GM13976 (cell line): ENCODE measurements at regions not wholly inside any gene's neighbourhood (a gene's known extent, or its start where the extent isn't known, plus 50 kb on each side); places are given as distances from the start of the nearest gene placed in this dataset.
"Not testable (repeated sequence)": the region's sequence is repeated elsewhere in the genome, so short reads cannot be mapped to it uniquely, and the experiment has no call there.

Experiments used
- DNase-seq: peaks from one replicate; pipeline ENCODE4 v3.0.0; 2012; ENCODE audit warnings: low spot score
- in situ Hi-C: fragments of 300-500 bp; cut with MboI; formaldehyde crosslinking; loops from one replicate; pipeline ENCODE4 v1.12.0; 2022; ENCODE audit warnings: low sequenced_read_pairs, mixed read lengths, inconsistent platforms; ENCODE audit not compliant: unreplicated experiment
- TF ChIP-seq, protein P1 (sequence below): IDR thresholded peaks from 2 replicates; pipeline ENCODE4 v1.5.1; 2012; ENCODE audit warnings: borderline replicate concordance, mild to moderate bottlenecking; ENCODE audit not compliant: insufficient read depth; ENCODE audit errors: extremely low read depth, missing control alignments, control extremely low read depth

DNA sequence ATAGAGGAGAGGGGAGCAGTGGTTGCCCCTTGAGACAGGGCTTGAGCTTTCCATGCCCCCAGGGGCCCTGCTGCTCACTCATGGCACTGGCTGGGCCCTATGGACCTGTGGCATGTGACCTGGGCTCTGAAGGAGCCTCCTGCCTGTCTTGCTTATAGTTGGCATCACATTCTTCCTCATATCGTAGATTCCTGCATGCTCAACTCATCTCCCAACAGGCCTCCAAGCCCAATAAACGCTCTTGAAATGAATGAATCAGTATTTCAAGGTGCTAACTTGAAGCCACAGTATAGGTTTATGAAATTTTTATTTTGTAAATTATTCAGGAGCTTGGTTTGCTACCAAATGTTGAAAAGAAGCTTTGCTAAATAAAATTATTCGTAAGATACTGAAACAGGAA is 93.3 kb upstream of the SLC7A14 start:
- no peak for DNase-seq
- TF ChIP-seq, protein P1, sequence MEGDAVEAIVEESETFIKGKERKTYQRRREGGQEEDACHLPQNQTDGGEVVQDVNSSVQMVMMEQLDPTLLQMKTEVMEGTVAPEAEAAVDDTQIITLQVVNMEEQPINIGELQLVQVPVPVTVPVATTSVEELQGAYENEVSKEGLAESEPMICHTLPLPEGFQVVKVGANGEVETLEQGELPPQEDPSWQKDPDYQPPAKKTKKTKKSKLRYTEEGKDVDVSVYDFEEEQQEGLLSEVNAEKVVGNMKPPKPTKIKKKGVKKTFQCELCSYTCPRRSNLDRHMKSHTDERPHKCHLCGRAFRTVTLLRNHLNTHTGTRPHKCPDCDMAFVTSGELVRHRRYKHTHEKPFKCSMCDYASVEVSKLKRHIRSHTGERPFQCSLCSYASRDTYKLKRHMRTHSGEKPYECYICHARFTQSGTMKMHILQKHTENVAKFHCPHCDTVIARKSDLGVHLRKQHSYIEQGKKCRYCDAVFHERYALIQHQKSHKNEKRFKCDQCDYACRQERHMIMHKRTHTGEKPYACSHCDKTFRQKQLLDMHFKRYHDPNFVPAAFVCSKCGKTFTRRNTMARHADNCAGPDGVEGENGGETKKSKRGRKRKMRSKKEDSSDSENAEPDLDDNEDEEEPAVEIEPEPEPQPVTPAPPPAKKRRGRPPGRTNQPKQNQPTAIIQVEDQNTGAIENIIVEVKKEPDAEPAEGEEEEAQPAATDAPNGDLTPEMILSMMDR: no peak
- in situ Hi-C loops: no loop called here

DNA sequence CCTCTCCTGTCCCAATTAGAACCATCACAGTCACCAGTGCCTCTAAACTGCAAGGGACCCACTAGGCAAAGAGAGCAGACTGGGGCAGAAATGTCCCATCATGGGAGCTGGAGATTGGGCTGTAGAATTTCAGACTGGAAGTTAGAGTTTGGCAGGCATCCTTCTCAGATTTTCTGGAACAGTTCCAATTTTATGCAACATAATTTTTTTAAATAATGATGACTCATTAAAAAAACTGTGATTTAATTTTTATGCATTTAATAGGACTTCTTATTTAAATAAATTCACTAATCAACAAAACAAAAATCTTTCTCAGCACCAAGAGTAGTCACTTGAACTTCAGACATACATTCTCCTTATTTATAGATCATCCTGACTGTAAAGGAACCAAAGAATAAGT is 84.6 kb upstream of the SLC7A14 start:
- DNase-seq: no peak
- in situ Hi-C loops: no loop called here
- TF ChIP-seq, protein P1: no peak

DNA sequence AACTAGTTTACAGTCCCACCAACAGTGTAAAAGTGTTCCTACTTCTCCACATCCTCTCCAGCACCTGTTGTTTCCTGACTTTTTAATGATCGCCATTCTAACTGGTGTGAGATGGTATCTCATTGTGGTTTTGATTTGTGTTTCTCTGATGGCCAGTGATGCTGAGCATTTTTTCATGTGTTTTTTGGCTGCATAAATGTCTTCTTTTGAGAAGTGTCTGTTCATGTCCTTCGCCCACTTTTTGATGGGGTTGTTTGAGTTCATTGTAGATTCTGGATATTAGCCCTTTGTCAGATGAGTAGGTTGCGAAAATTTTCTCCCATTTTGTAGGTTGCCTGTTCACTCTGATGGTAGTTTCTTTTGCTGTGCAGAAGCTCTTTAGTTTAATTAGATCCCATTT is 77.1 kb upstream of the SLC7A14 start:
- DNase-seq, in situ Hi-C loops: not testable (repeated sequence)

DNA sequence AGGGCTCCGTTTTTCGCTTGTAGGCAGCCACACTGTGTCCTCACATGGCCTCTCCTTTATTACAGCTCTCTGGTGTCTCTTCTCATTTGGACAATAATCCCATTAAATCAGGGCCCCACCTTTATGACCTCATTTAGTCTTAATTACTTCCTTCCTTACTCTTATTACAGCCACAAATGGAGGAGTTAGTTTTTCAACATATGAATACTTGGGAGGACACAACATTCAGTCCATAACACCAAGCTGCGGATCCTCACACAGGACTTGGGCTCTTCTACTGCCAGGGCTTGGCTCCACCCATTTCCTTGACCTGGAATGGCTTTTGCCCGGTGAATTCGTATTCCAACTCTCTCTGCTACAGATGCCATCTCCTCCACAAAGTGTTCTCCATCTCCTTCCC is 74.3 kb upstream of the SLC7A14 start:
- no peak for DNase-seq
- TF ChIP-seq, protein P1: no peak
- in situ Hi-C loops: no loop called here

DNA sequence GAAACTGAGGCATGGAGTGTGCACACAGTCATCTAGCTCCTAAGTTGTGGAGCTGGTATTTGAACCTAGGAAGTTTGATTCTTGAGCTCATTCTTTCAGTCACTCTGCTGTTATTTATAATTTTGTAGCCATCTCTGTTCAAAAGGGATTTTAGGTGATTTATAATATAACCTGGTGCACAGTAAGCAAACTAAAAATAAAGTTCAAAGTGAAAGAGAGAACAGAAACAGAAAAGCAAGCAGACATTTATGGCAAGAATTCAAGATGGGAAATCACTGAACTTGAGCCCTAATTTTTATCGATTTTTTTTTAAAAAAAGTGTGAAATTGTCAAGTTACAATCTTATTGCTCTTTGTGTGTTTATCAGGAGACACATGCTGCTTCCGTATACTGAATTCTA is 71.4 kb upstream of the SLC7A14 start:
- TF ChIP-seq, protein P1: no peak
- no peak for DNase-seq
- in situ Hi-C loops: no loop called here

DNA sequence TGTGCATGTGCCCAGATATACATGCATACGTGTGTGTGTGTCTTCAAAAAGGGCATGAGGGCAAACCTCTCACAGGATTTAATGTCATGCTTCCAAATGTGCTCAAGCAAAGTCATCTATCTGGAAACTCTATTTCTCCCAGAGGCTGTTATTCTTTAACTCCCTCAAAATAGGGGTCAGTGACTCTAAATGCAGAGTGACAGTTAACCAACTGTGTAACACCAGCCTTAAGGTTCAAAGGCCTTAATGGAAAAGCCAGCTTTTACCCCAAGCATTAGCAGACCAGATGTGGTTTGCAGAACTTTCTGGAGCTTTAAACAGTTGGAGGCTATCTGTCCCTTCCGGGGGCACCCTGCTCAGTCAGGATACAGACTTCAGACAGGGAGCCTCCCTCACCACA is 70.4 kb upstream of the SLC7A14 start:
- TF ChIP-seq, protein P1: no peak
- in situ Hi-C loops: no loop called here
- no peak for DNase-seq

DNA sequence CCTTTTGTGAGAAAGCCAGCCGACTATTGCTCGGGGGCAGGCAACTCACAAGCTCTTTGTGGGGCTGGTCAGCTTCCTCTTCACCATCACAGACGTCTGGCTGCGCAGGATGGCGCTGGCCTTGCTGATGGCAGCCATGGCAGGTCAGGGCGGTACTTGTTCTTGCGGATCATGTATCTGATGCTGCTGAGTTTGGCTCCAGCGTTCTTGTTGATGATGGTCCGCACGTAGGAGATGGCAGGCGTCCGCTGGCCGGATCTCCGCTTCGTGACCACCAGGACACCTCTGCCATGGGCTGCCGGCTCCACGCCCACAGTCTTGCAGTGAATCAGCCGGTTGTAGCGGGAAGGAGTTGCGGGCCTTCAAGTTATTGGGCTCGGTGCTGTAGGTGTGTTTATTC is 67.9 kb upstream of the SLC7A14 start:
- TF ChIP-seq, protein P1: no peak
- no peak for DNase-seq
- in situ Hi-C loops: no loop called here
